ENCODE measurements at regions not wholly inside any gene's neighbourhood (a gene's known extent, or its start where the extent isn't known, plus 50 kb on each side); places are given as distances from the start of the nearest gene placed in this dataset.
A peak's percentile ranks its signal among the peaks of the same experiment; 100 is the strongest.

GRCh38 chr5:17147170-17147569 lies 70.3 kb upstream of the BASP1 start:
- no peak for FAIRE-seq
- DNase-seq (ENCODE audit: insufficient read length, low spot score): no peak
- TF ChIP-seq CTCF (IDR thresholded peaks at IDR 0.05; ENCODE audit: insufficient read depth, missing control alignments): no peak

- DNase-seq (ENCODE audit: insufficient read length, low spot score) (no peak), FAIRE-seq (no peak)
- TF ChIP-seq CTCF (IDR thresholded peaks at IDR 0.05; ENCODE audit: insufficient read depth, missing control alignments): no peak
Measured at GRCh38 chr5:17147617-17148016, 69.8 kb upstream of the BASP1 start.

- TF ChIP-seq CTCF (IDR thresholded peaks at IDR 0.05; ENCODE audit: insufficient read depth, missing control alignments): no peak
- FAIRE-seq: no peak
- DNase-seq (ENCODE audit: insufficient read length, low spot score): no peak
Measured at GRCh38 chr5:17148481-17148880, 69.0 kb upstream of the BASP1 start.

- no peak for TF ChIP-seq CTCF (IDR thresholded peaks at IDR 0.05; ENCODE audit: insufficient read depth, missing control alignments)
- DNase-seq (ENCODE audit: insufficient read length, low spot score): no peak
- FAIRE-seq: no peak
Measured at GRCh38 chr5:17149786-17150185, 67.6 kb upstream of the BASP1 start.

- no peak for DNase-seq (ENCODE audit: insufficient read length, low spot score)
- TF ChIP-seq CTCF (IDR thresholded peaks at IDR 0.05; ENCODE audit: insufficient read depth, missing control alignments): no peak
- FAIRE-seq: no peak
Measured at GRCh38 chr5:17150531-17150930, 66.9 kb upstream of the BASP1 start.

GRCh38 chr5:17151686-17152085 lies 65.7 kb upstream of the BASP1 start:
- no peak for TF ChIP-seq CTCF (IDR thresholded peaks at IDR 0.05; ENCODE audit: insufficient read depth, missing control alignments)

GRCh38 chr5:17154211-17154996 lies 63.0 kb upstream of the BASP1 start:
- FAIRE-seq (peak; percentile 67), DNase-seq (ENCODE audit: insufficient read length, low spot score) (peak; percentile 37)
- no peak for TF ChIP-seq CTCF (IDR thresholded peaks at IDR 0.05; ENCODE audit: insufficient read depth, missing control alignments)

More at GRCh38 chr5:17151686-17152085, 65.7 kb upstream of the BASP1 start:
- DNase-seq (ENCODE audit: insufficient read length, low spot score) (no peak), FAIRE-seq (no peak)

All from D721Med (cell line).